ENCODE measurements at regions not wholly inside any gene's neighbourhood (a gene's known extent, or its start where the extent isn't known, plus 50 kb on each side); places are given as distances from the start of the nearest gene placed in this dataset.
A peak's percentile ranks its signal among the peaks of the same experiment; 100 is the strongest.

DNA sequence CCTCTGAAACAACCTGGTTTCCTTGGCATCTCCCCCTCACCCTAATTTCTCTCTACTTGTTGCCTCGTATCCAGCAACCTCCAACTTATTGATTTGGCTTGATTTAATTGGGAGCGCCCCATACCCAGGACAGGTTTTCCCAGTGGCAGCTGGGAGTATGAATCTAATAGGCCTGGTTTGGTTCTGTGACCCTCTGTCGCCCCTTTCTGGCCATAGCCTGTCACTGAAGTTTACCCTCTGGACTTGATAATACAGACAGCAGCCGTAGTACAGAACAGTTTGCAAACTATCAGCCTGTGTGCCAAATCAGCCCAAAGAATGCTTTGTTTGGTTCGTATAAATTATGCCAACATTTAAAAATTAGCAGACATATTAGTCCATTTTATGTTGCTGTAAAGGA is 525.1 kb upstream of the GOLIM4 start (continued):
- TF ChIP-seq GLMP (CRISPR knock-in tag; IDR thresholded peaks at IDR 0.05; ENCODE audit: borderline replicate concordance) (no peak), MIXL1 (CRISPR knock-in tag; IDR thresholded peaks at IDR 0.05) (no peak), U2AF2 (IDR thresholded peaks at IDR 0.05; ENCODE audit: low read depth, low read length) (no peak), NR1H2 (CRISPR knock-in tag; IDR thresholded peaks at IDR 0.05; ENCODE audit: borderline replicate concordance, low read depth) (no peak), CCAR2 (optimal IDR thresholded peaks at IDR 0.05; ENCODE audit: low read depth, low read length) (no peak), ZNF619 (CRISPR knock-in tag; IDR thresholded peaks at IDR 0.05) (no peak), SMYD3 (CRISPR knock-in tag; IDR thresholded peaks at IDR 0.05) (no peak), ZBTB25 (CRISPR knock-in tag; IDR thresholded peaks at IDR 0.05) (no peak), ZNF12 (CRISPR knock-in tag; IDR thresholded peaks at IDR 0.05) (no peak), ARID5B (CRISPR knock-in tag; IDR thresholded peaks at IDR 0.05) (no peak), ZNF468 (CRISPR knock-in tag; IDR thresholded peaks at IDR 0.05) (no peak), GPBP1L1 (CRISPR knock-in tag; IDR thresholded peaks at IDR 0.05) (no peak), ZNF232 (CRISPR knock-in tag; IDR thresholded peaks at IDR 0.05; ENCODE audit: borderline replicate concordance) (peak; percentile 25; the same call in 1 of the 2 replicates)
- TF ChIP-seq, protein P1, sequence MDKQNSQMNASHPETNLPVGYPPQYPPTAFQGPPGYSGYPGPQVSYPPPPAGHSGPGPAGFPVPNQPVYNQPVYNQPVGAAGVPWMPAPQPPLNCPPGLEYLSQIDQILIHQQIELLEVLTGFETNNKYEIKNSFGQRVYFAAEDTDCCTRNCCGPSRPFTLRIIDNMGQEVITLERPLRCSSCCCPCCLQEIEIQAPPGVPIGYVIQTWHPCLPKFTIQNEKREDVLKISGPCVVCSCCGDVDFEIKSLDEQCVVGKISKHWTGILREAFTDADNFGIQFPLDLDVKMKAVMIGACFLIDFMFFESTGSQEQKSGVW (CRISPR knock-in tag; IDR thresholded peaks at IDR 0.05; ENCODE audit: borderline replicate concordance): no peak
- TF ChIP-seq, protein P2, sequence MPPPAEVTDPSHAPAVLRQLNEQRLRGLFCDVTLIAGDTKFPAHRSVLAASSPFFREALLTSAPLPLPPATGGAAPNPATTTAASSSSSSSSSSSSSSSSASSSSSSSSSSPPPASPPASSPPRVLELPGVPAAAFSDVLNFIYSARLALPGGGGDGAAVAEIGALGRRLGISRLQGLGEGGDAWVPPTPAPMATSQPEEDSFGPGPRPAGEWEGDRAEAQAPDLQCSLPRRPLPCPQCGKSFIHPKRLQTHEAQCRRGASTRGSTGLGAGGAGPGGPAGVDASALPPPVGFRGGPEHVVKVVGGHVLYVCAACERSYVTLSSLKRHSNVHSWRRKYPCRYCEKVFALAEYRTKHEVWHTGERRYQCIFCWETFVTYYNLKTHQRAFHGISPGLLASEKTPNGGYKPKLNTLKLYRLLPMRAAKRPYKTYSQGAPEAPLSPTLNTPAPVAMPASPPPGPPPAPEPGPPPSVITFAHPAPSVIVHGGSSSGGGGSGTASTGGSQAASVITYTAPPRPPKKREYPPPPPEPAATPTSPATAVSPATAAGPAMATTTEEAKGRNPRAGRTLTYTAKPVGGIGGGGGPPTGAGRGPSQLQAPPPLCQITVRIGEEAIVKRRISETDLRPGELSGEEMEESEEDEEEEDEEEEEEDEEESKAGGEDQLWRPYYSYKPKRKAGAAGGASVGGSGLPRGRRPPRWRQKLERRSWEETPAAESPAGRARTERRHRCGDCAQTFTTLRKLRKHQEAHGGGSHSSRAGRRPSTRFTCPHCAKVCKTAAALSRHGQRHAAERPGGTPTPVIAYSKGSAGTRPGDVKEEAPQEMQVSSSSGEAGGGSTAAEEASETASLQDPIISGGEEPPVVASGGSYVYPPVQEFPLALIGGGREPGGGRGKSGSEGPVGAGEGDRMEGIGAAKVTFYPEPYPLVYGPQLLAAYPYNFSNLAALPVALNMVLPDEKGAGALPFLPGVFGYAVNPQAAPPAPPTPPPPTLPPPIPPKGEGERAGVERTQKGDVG (CRISPR knock-in tag; IDR thresholded peaks at IDR 0.05; ENCODE audit: borderline replicate concordance): no peak
- TF ChIP-seq, protein P3, sequence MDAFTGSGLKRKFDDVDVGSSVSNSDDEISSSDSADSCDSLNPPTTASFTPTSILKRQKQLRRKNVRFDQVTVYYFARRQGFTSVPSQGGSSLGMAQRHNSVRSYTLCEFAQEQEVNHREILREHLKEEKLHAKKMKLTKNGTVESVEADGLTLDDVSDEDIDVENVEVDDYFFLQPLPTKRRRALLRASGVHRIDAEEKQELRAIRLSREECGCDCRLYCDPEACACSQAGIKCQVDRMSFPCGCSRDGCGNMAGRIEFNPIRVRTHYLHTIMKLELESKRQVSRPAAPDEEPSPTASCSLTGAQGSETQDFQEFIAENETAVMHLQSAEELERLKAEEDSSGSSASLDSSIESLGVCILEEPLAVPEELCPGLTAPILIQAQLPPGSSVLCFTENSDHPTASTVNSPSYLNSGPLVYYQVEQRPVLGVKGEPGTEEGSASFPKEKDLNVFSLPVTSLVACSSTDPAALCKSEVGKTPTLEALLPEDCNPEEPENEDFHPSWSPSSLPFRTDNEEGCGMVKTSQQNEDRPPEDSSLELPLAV (CRISPR knock-in tag; conservative IDR thresholded peaks at IDR 0.05; ENCODE audit: low read depth): no peak
